ENCODE measurements at regions not wholly inside any gene's neighbourhood (a gene's known extent, or its start where the extent isn't known, plus 50 kb on each side); places are given as distances from the start of the nearest gene placed in this dataset.

- H3K36me3 ChIP-seq (replicated peaks in 1 of 2; ENCODE audit: control insufficient read depth in 1 of 2, insufficient read depth in 2 of 2, low read length in 2 of 2) = no peaks in the 10 kb centered on the region
- POLR2A ChIA-PET = no interaction called here
- DNase-seq (ENCODE audit: low spot score) = no peak
- FAIRE-seq = no peak
- no peaks in the 10 kb centered on the region for H3K79me2 ChIP-seq (ENCODE audit: insufficient read depth, low read length)
- no peak overlapping the region for H3K27ac ChIP-seq (ENCODE audit: extremely low read length, insufficient read depth, low read length)
- H3K27me3 ChIP-seq (ENCODE audit: control insufficient read depth in 1 of 2, insufficient read depth in 2 of 2, low read length in 2 of 2) = no peaks in the 10 kb centered on the region; a peak in 1 of 5 replicates
- H4K20me1 ChIP-seq (ENCODE audit: insufficient read depth, low read length) = no peaks in the 10 kb centered on the region
- no peak overlapping the region for H3K4me3 ChIP-seq (replicated peaks in 1 of 3; ENCODE audit: insufficient read depth in 1 of 3, low read depth in 2 of 3, low read length in 3 of 3)
- no CpG with 5 or more reads among the region's 1 CpG for WGBS (ENCODE audit: low lambda C conversion rate)
- TF ChIP-seq ATAD3A (CRISPR knock-in tag; IDR thresholded peaks at IDR 0.05) (no peak), ZBTB20 (CRISPR knock-in tag; IDR thresholded peaks at IDR 0.05; ENCODE audit: borderline replicate concordance, low read depth) (no peak), MATR3 (CRISPR knock-in tag; IDR thresholded peaks at IDR 0.05) (no peak), SRY (CRISPR knock-in tag; IDR thresholded peaks at IDR 0.05) (no peak), MLLT10 (CRISPR knock-in tag; IDR thresholded peaks at IDR 0.05) (no peak), ZNF33B (CRISPR knock-in tag; IDR thresholded peaks at IDR 0.05) (no peak), MTA3 (CRISPR knock-in tag; IDR thresholded peaks at IDR 0.05) (no peak), KLF15 (CRISPR knock-in tag; IDR thresholded peaks at IDR 0.05; ENCODE audit: borderline replicate concordance) (no peak), NCOA5 (CRISPR knock-in tag; IDR thresholded peaks at IDR 0.05) (no peak), ZNF367 (CRISPR knock-in tag; IDR thresholded peaks at IDR 0.05; ENCODE audit: borderline replicate concordance) (no peak), ZNF562 (CRISPR knock-in tag; IDR thresholded peaks at IDR 0.05; ENCODE audit: borderline replicate concordance) (no peak), TFAP4 (IDR thresholded peaks at IDR 0.05; ENCODE audit: borderline replicate concordance, low read depth) (no peak), ZZZ3 (CRISPR knock-in tag; IDR thresholded peaks at IDR 0.05; ENCODE audit: borderline replicate concordance) (no peak), ZNF674 (CRISPR knock-in tag; IDR thresholded peaks at IDR 0.05; ENCODE audit: low read depth) (no peak), RFXAP (CRISPR knock-in tag; IDR thresholded peaks at IDR 0.05; ENCODE audit: borderline replicate concordance) (no peak), ZNF260 (CRISPR knock-in tag; IDR thresholded peaks at IDR 0.05; ENCODE audit: borderline replicate concordance, low read depth) (no peak), ZFAT (CRISPR knock-in tag; conservative IDR thresholded peaks at IDR 0.05) (no peak), ARID3A (IDR thresholded peaks at IDR 0.05; ENCODE audit: low read depth, low read length) (no peak)
- no peaks in the 10 kb centered on the region for H3K9me3 ChIP-seq (ENCODE audit: low read length)
- no peak overlapping the region for H2AFZ ChIP-seq (ENCODE audit: low read length)
- no TSS peak for BruUV-seq (replicated peaks)
- no peaks in the 10 kb centered on the region; the same call in 1 of the 2 replicates for H3K4me1 ChIP-seq (ENCODE audit: insufficient read depth, low read length)
- no peak overlapping the region for H3K9ac ChIP-seq (ENCODE audit: insufficient read depth, low read depth, low read length)
- H3K4me2 ChIP-seq (ENCODE audit: low read depth, low read length) = no peak overlapping the region
- intact Hi-C loops (cut with micrococcal nuclease; ENCODE audit: unreplicated experiment) (no loop called here), in situ Hi-C loops (cut with HindIII; ENCODE audit: extremely low pct_ligation_motif_present, low pct_unique_long_range_greater_than_20kb) (no loop called here)
- no peak for ATAC-seq
- CTCF ChIA-PET (ENCODE audit: low intra/inter-chr PET ratio, low total read pairs) = no interaction called here
Observed at GRCh38 chr11:34770111-34770510, 146.1 kb downstream of the APIP start.
